Esophagus muscularis mucosa (tissue), 4 donors: ENCODE measurements at regions not wholly inside any gene's neighbourhood (a gene's known extent, or its start where the extent isn't known, plus 50 kb on each side); places are given as distances from the start of the nearest gene placed in this dataset.

Experiments
- DNase-seq: peaks from one replicate; pipeline ENCODE4 v3.0.0-alpha.2; 2017; ENCODE audit errors: extremely low spot score
- H3K27ac ChIP-seq, 4 donors: fragments of 200-600 bp; sonication (generic); replicated peaks in 1 of 4; 1 replicate in 3 of 4; 2 replicates in 1 of 4; pipeline ENCODE4 v1.5.1; 2016 to 2019; ENCODE audit warnings: mild to moderate bottlenecking in 1 of 4
- H3K27me3 ChIP-seq, 4 donors: fragments of 200-600 bp; sonication (generic); one replicate each; pipeline versions ENCODE4 v1.5.1 to v1.6.0; 2016 to 2019
- H3K36me3 ChIP-seq, 4 donors: fragments of 200-600 bp; sonication (generic); one replicate each; pipeline ENCODE4 v1.5.1; 2016 to 2019
- H3K4me1 ChIP-seq, 4 donors: fragments of 200-600 bp; sonication (generic); one replicate each; pipeline ENCODE4 v1.5.1; 2016 to 2019
- H3K4me3 ChIP-seq, 4 donors: fragments of 200-600 bp; sonication (generic); 1 replicate in 2 of 4; 2 replicates in 2 of 4; pipeline ENCODE4 v1.5.1; 2016 to 2019; ENCODE audit warnings: mild to moderate bottlenecking in 4 of 4, moderate library complexity in 1 of 4
- H3K9me3 ChIP-seq, 4 donors: fragments of 200-600 bp; sonication (generic); 1 replicate in 3 of 4; 2 replicates in 1 of 4; pipeline ENCODE4 v1.5.1; 2016 to 2019
- CTCF ChIP-seq, 3 experiments: fragments of 200-600 bp in 2 of 3; fragments of 450-650 bp in 1 of 3; sonication (generic) in 2 of 3; IDR thresholded peaks; one replicate each; pipeline ENCODE4 v1.5.1; 2017 to 2019; ENCODE audit warnings: antibody characterized with exemption in 3 of 3, mild to moderate bottlenecking in 2 of 3, moderate library complexity in 1 of 3
- EP300 ChIP-seq: sonication (generic); formaldehyde crosslinking; IDR thresholded peaks from one replicate; pipeline ENCODE4 v1.6.1; 2017; ENCODE audit warnings: antibody characterized with exemption
- POLR2A ChIP-seq: fragments of 450-650 bp; IDR thresholded peaks from one replicate; pipeline ENCODE4 v1.6.1; 2017; ENCODE audit warnings: antibody characterized with exemption, moderate library complexity, mild to moderate bottlenecking, low read depth
- POLR2AphosphoS5 ChIP-seq, 2 donors: sonication (generic); formaldehyde crosslinking; IDR thresholded peaks; one replicate each; pipeline ENCODE4 v1.6.1; 2017; ENCODE audit warnings: antibody characterized with exemption in 2 of 2
- WGBS: methylation state at CpG from one replicate; pipeline ENCODE4 v1.1.5; 2018; 5-methylcytosine and 5-hydroxymethylcytosine counted together
- intact Hi-C: fragments of 100-400 bp; cut with DNase I; formaldehyde crosslinking; loops from one replicate; pipeline ENCODE4 v1.15.1; 2023

GRCh38 chr2:224163566-224164307 is 124.7 kb upstream of the SERPINE2 start:
- Histone ChIP-seq H3K4me1 (peaks cover 0 to 11% (median 9%) of the 10 kb centered on the region in 4 donors), H3K36me3 (no peaks in the 10 kb centered on the region), H3K27ac (no peak overlapping the region), H3K9me3 (no peaks in the 10 kb centered on the region), H3K4me3 (no peak overlapping the region), H3K27me3 (no peaks in the 10 kb centered on the region)
- WGBS: 80% methylated on average over 4 of the region's 4 CpGs
- intact Hi-C loops: no loop called here
- DNase-seq: no peak
- no peak for TF ChIP-seq EP300
- no peak for TF ChIP-seq CTCF (IDR thresholded peaks at IDR 0.05)
- TF ChIP-seq POLR2A: no peak
- TF ChIP-seq POLR2AphosphoS5 (IDR thresholded peaks at IDR 0.05): no peak

GRCh38 chr2:224162122-224162521 is 123.0 kb upstream of the SERPINE2 start:
- WGBS: 98% methylated on average over 2 of the region's 2 CpGs
- TF ChIP-seq EP300 (no peak), POLR2AphosphoS5 (IDR thresholded peaks at IDR 0.05) (no peak), CTCF (IDR thresholded peaks at IDR 0.05) (no peak), POLR2A (no peak)
- H3K27ac ChIP-seq: no peak overlapping the region
- H3K4me3 ChIP-seq: no peak overlapping the region
- DNase-seq: no peak
- peaks cover 0 to 11% (median 9%) of the 10 kb centered on the region in 4 donors for H3K4me1 ChIP-seq
- H3K9me3 ChIP-seq: no peaks in the 10 kb centered on the region
- no peaks in the 10 kb centered on the region for H3K27me3 ChIP-seq
- intact Hi-C loops: no loop called here
- no peaks in the 10 kb centered on the region for H3K36me3 ChIP-seq

GRCh38 chr2:224161712-224162111 is 122.6 kb upstream of the SERPINE2 start:
- Histone ChIP-seq H3K4me1 (peaks cover 0 to 11% (median 9%) of the 10 kb centered on the region in 4 donors), H3K36me3 (no peaks in the 10 kb centered on the region), H3K9me3 (no peaks in the 10 kb centered on the region), H3K4me3 (no peak overlapping the region), H3K27me3 (no peaks in the 10 kb centered on the region), H3K27ac (no peak overlapping the region)
- TF ChIP-seq POLR2A (no peak), EP300 (no peak), POLR2AphosphoS5 (IDR thresholded peaks at IDR 0.05) (no peak), CTCF (IDR thresholded peaks at IDR 0.05) (no peak)
- DNase-seq: no peak
- intact Hi-C loops: no loop called here
- 100% methylated on average over 2 of the region's 2 CpGs for WGBS

GRCh38 chr2:224160917-224161316 is 121.8 kb upstream of the SERPINE2 start:
- peaks cover 0 to 11% (median 9%) of the 10 kb centered on the region in 4 donors for H3K4me1 ChIP-seq
- no peak for DNase-seq
- H3K9me3 ChIP-seq: no peaks in the 10 kb centered on the region
- H3K36me3 ChIP-seq: no peaks in the 10 kb centered on the region
- intact Hi-C loops: no loop called here
- TF ChIP-seq POLR2AphosphoS5 (IDR thresholded peaks at IDR 0.05) (no peak), POLR2A (no peak), CTCF (IDR thresholded peaks at IDR 0.05) (no peak), EP300 (no peak)
- H3K27me3 ChIP-seq: no peaks in the 10 kb centered on the region
- 40% methylated on average over 1 of the region's 1 CpG for WGBS
- H3K4me3 ChIP-seq: no peak overlapping the region
- no peak overlapping the region for H3K27ac ChIP-seq
